A673 (cell line): ENCODE measurements at regions not wholly inside any gene's neighbourhood (a gene's known extent, or its start where the extent isn't known, plus 50 kb on each side); places are given as distances from the start of the nearest gene placed in this dataset.

Experiments
- BruUV-seq: library from RNA; stranded (reverse); fragments of 400-500 nt; replicated peaks from 2 replicates; lab custom pipeline; 2021; lab: Mats Ljungman, UMichigan
- CTCF ChIA-PET: fragments of 300-600 bp; sonication (Branson Sonifier 250); formaldehyde crosslinking; loops from one replicate; lab custom pipeline; 2022; ENCODE audit warnings: antibody characterized with exemption; lab: Charles Lee
- POLR2A ChIA-PET: fragments of 300-600 bp; sonication (Branson Sonifier 250); formaldehyde crosslinking; loops from one replicate; lab custom pipeline; 2022; ENCODE audit warnings: antibody characterized with exemption; ENCODE audit not compliant: low non-redundant PET; lab: Charles Lee
- DNase-seq: peaks from one replicate; pipeline ENCODE4 v3.0.0-alpha.2; 2015; ENCODE audit warnings: low spot score
- H3K27ac ChIP-seq: fragments of 200-600 bp; sonication (generic); 2 replicates; pipeline ENCODE4 v1.5.1; 2016; ENCODE audit warnings: mixed run types, low read depth, mild to moderate bottlenecking, mixed read lengths, antibody characterized with exemption, low read length; ENCODE audit not compliant: poor library complexity, severe bottlenecking
- H3K27me3 ChIP-seq: fragments of 200-600 bp; sonication (generic); replicated peaks from 2 replicates; pipeline ENCODE4 v1.6.1; 2017; ENCODE audit warnings: mixed run types, low read depth, mild to moderate bottlenecking, mixed read lengths, antibody characterized with exemption, low read length; ENCODE audit not compliant: insufficient read depth, poor library complexity
- H3K36me3 ChIP-seq: fragments of 200-600 bp; sonication (generic); 2 replicates; pipeline ENCODE4 v1.6.1; 2016; ENCODE audit warnings: mixed run types, mild to moderate bottlenecking, mixed read lengths, antibody characterized with exemption, low read length; ENCODE audit not compliant: insufficient read depth, poor library complexity, severe bottlenecking
- H3K4me1 ChIP-seq: fragments of 200-600 bp; sonication (generic); 2 replicates; pipeline ENCODE4 v1.6.1; 2017; ENCODE audit warnings: mixed run types, mild to moderate bottlenecking, mixed read lengths, antibody characterized with exemption, low read length; ENCODE audit not compliant: insufficient read depth, poor library complexity, severe bottlenecking
- H3K4me3 ChIP-seq: fragments of 200-600 bp; sonication (generic); 2 replicates; pipeline ENCODE4 v1.5.1; 2016; ENCODE audit warnings: low read depth, mixed run types, mild to moderate bottlenecking, mixed read lengths, low read length; ENCODE audit not compliant: poor library complexity, severe bottlenecking
- H3K9me3 ChIP-seq: fragments of 200-600 bp; sonication (generic); 2 replicates; pipeline ENCODE4 v1.6.1; 2016; ENCODE audit warnings: mixed run types, low read depth, mild to moderate bottlenecking, mixed read lengths, antibody characterized with exemption, low read length; ENCODE audit not compliant: poor library complexity, severe bottlenecking
- CTCF ChIP-seq: fragments of 300-800, 200-600 bp; sonication (generic); conservative IDR thresholded peaks from 2 replicates; pipeline ENCODE4 v1.5.1; 2017; ENCODE audit warnings: low read depth, mild to moderate bottlenecking, antibody characterized with exemption, low read length, moderate library complexity, mixed read lengths
- EZH2 ChIP-seq: fragments of 200-600 bp; sonication (generic); IDR thresholded peaks from 2 replicates; pipeline ENCODE4 v1.6.1; 2017; ENCODE audit warnings: borderline replicate concordance, low read depth, mild to moderate bottlenecking, mixed read lengths, antibody characterized with exemption, low read length; ENCODE audit not compliant: poor library complexity, severe bottlenecking
- intact Hi-C: fragments of 100-400 bp; cut with micrococcal nuclease; formaldehyde crosslinking; loops from one replicate; pipeline ENCODE4 v1.10.0; 2022; ENCODE audit not compliant: unreplicated experiment

DNA sequence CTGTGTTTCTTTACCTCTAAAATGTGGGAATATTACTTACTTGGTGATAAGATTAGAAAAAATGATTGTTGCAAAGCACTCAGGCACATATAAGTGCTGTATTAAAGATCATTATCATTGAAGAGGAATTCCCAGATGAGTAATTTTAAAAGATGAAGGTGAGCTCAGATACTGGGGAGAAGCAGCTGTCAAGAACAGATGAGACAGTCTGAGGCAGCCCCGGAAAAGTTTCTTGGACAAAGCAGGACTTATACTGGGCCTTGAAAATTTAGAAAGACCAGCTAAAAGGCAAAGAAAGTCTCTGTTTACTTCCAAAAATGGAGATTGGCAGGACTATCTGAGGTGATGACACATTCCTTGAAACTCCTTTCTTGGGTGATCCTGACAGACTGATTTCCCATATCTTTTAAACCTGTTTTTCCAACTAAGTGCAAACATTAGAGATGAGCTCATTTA, 93.8 kb upstream of the MARCKS start:
- Histone ChIP-seq H3K4me3 (no peak overlapping the region), H3K27me3 (no peaks in the 10 kb centered on the region), H3K27ac (no peak overlapping the region), H3K9me3 (no peaks in the 10 kb centered on the region), H3K4me1 (peaks cover 7% of the 10 kb centered on the region), H3K36me3 (no peaks in the 10 kb centered on the region)
- BruUV-seq, result no TSS peak
- no peak for DNase-seq
- ChIA-PET CTCF (no interaction called here), POLR2A (no interaction called here)
- intact Hi-C loops, result no loop called here
- TF ChIP-seq EZH2 (no peak), CTCF (no peak)

DNA sequence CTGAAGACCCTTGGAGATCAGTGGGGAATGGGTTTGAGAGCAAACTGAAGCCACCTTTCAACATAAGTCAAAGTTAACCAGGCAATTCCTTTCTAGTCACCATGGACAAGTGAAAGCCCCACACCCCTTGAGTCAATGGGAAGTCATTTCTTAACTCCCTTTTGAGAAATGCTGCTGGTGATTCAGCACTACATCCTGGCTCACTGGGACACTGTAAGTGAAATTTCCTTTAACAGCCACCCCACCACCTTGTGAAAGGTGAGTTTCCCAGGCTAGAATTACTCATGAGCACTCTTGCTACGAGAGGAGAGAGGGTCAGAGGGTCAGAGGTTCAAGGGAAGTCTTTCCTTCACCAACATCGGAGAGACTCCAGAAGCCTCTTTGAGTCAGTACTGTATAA, 93.3 kb upstream of the MARCKS start:
- no peak for TF ChIP-seq EZH2
- no peak for TF ChIP-seq CTCF
- Histone ChIP-seq H3K36me3 (no peaks in the 10 kb centered on the region), H3K4me1 (peaks cover 7% of the 10 kb centered on the region), H3K9me3 (no peaks in the 10 kb centered on the region), H3K27ac (no peak overlapping the region), H3K27me3 (no peaks in the 10 kb centered on the region), H3K4me3 (no peak overlapping the region)
- no peak for DNase-seq
- no TSS peak for BruUV-seq
- POLR2A ChIA-PET, result no interaction called here
- intact Hi-C loops, result no loop called here
- CTCF ChIA-PET, result no interaction called here

DNA sequence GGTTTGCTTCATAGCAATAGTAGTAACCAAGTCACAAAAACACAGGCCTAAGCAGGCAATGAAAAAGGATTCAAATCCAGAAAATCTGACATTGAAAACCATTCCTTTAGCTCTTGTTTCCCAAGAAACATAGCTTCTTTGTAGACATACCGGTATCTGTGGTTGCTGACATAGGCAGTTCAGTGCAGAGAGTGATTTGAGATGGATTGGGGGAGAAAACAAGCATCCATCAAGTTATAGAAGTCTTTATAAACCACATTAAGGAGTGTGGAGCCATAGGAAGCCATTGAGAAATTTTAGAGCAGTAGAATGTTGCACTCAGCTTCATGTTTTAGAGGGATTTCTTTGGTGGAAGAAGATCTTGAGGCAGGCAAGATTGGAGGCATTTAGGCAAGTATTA, 91.2 kb upstream of the MARCKS start:
- H3K4me1 ChIP-seq, result peaks cover 7% of the 10 kb centered on the region
- no peak overlapping the region for H3K4me3 ChIP-seq
- no peaks in the 10 kb centered on the region for H3K36me3 ChIP-seq
- BruUV-seq, result no TSS peak
- H3K9me3 ChIP-seq, result no peaks in the 10 kb centered on the region
- CTCF ChIA-PET, result no interaction called here
- intact Hi-C loops, result no loop called here
- TF ChIP-seq CTCF (no peak), EZH2 (no peak)
- POLR2A ChIA-PET, result no interaction called here
- DNase-seq, result no peak
- H3K27me3 ChIP-seq, result no peaks in the 10 kb centered on the region
- no peak overlapping the region for H3K27ac ChIP-seq
